ENCODE measurements at regions not wholly inside any gene's neighbourhood (a gene's known extent, or its start where the extent isn't known, plus 50 kb on each side); places are given as distances from the start of the nearest gene placed in this dataset.

GRCh38 chr16:9411426-9411825 lies 320.0 kb downstream of the HAPSTR1 start:
- no peak for DNase-seq (ENCODE audit: low read depth in 2 of 2)

GRCh38 chr16:9412031-9412914 lies 320.8 kb downstream of the HAPSTR1 start:
- DNase-seq (ENCODE audit: low read depth in 2 of 2) = no peak

- DNase-seq (ENCODE audit: low read depth in 2 of 2) = no peak
Measured at GRCh38 chr16:9412915-9413264, 321.4 kb downstream of the HAPSTR1 start.

- DNase-seq (ENCODE audit: low read depth in 2 of 2) = no peak
Measured at GRCh38 chr16:9415545-9415944, 324.1 kb downstream of the HAPSTR1 start.

GRCh38 chr16:9417898-9418297 lies 326.5 kb downstream of the HAPSTR1 start:
- no peak for DNase-seq (ENCODE audit: low read depth in 2 of 2)

- no peak for DNase-seq (ENCODE audit: low read depth in 2 of 2)
Measured at GRCh38 chr16:9419161-9419560, 327.7 kb downstream of the HAPSTR1 start.

GRCh38 chr16:9422762-9423513 lies 331.5 kb downstream of the HAPSTR1 start:
- DNase-seq (ENCODE audit: low read depth in 2 of 2) = no peak

- no peak for DNase-seq (ENCODE audit: low read depth in 2 of 2)
Measured at GRCh38 chr16:9425236-9425635, 333.8 kb downstream of the HAPSTR1 start.

- no peak for DNase-seq (ENCODE audit: low read depth in 2 of 2)
Measured at GRCh38 chr16:9428355-9429005, 337.0 kb downstream of the HAPSTR1 start.

- no peak for DNase-seq (ENCODE audit: low read depth in 2 of 2)
Measured at GRCh38 chr16:9429646-9430330, 338.3 kb downstream of the HAPSTR1 start.

GRCh38 chr16:9434659-9435058 lies 343.2 kb downstream of the HAPSTR1 start:
- DNase-seq (ENCODE audit: low read depth in 2 of 2) = peak in 1 of 2 donors; percentile 13

GRCh38 chr16:9436175-9436574 lies 344.7 kb downstream of the HAPSTR1 start:
- DNase-seq (ENCODE audit: low read depth in 2 of 2) = no peak

- peak in 1 of 2 donors; percentile 37 for DNase-seq (ENCODE audit: low read depth in 2 of 2)
Measured at GRCh38 chr16:9437115-9437514, 345.7 kb downstream of the HAPSTR1 start.

- no peak for DNase-seq (ENCODE audit: low read depth in 2 of 2)
Measured at GRCh38 chr16:9438991-9439390, 347.5 kb downstream of the HAPSTR1 start.

- no peak for DNase-seq (ENCODE audit: low read depth in 2 of 2)
Measured at GRCh38 chr16:9441012-9441411, 349.6 kb downstream of the HAPSTR1 start.

GRCh38 chr16:9443864-9444263 lies 352.4 kb downstream of the HAPSTR1 start:
- DNase-seq (ENCODE audit: low read depth in 2 of 2) = no peak

- DNase-seq (ENCODE audit: low read depth in 2 of 2) = no peak
Measured at GRCh38 chr16:9446471-9447194, 355.2 kb downstream of the HAPSTR1 start.

GRCh38 chr16:9447195-9447551 lies 355.7 kb downstream of the HAPSTR1 start:
- no peak for DNase-seq (ENCODE audit: low read depth in 2 of 2)

- no peak for DNase-seq (ENCODE audit: low read depth in 2 of 2)
Measured at GRCh38 chr16:9447699-9448098, 356.3 kb downstream of the HAPSTR1 start.

- no peak for DNase-seq (ENCODE audit: low read depth in 2 of 2)
Measured at GRCh38 chr16:9449597-9449996, 358.2 kb downstream of the HAPSTR1 start.

GRCh38 chr16:9457215-9457614 lies 365.8 kb downstream of the HAPSTR1 start:
- no peak for DNase-seq (ENCODE audit: low read depth in 2 of 2)

Measured in lung microvascular endothelial cell (primary cell).